ENCODE measurements at regions not wholly inside any gene's neighbourhood (a gene's known extent, or its start where the extent isn't known, plus 50 kb on each side); places are given as distances from the start of the nearest gene placed in this dataset.

GRCh38 chr19:30150626-30151025 lies 208.6 kb downstream of the URI1 start:
- TF ChIP-seq CTCF (IDR thresholded peaks at IDR 0.05) (no peak), POLR2A (IDR thresholded peaks at IDR 0.05) (no peak)

Data from esophagus squamous epithelium (tissue), 4 donors.